Left cardiac atrium (tissue), 4 donors: ENCODE measurements at regions not wholly inside any gene's neighbourhood (a gene's known extent, or its start where the extent isn't known, plus 50 kb on each side); places are given as distances from the start of the nearest gene placed in this dataset.

ENCODE experiments used
- ATAC-seq, 2 donors: fragments of 200-7000 bp; cut with Tn5 transposase; one replicate each; pipeline ENCODE4 v1.9.1; 2020; ENCODE audit warnings: mild to moderate bottlenecking in 2 of 2, moderate library complexity in 2 of 2
- DNase-seq: peaks from one replicate; pipeline ENCODE4 v3.0.0-alpha.2; 2020
- intact Hi-C, 2 donors: fragments of 100-400 bp; cut with DNase I; formaldehyde crosslinking; loops; one replicate each; pipeline versions ENCODE4 v1.14.1 to v1.15.1; 2022 to 2023
- donor health status: DM: no; HTN: yes; CAD: no.
- donor health status: DM: no; HTN: yes; CAD: no; lungs with severe emphysema.
- donor health status: DM: yes; HTN: yes; CAD: no.
- donor health status: Dilated cardiomyopathy.

- ATAC-seq (no peak), DNase-seq (no peak)
- intact Hi-C loops: no loop called here
These were observed 270.9 kb downstream of the ACTL7B start for GRCh38 chr9:108584860-108585259.

GRCh38 chr9:108582726-108583125 lies 273.1 kb downstream of the ACTL7B start:
- intact Hi-C loops: no loop called here
- DNase-seq (no peak), ATAC-seq (no peak)

DNA sequence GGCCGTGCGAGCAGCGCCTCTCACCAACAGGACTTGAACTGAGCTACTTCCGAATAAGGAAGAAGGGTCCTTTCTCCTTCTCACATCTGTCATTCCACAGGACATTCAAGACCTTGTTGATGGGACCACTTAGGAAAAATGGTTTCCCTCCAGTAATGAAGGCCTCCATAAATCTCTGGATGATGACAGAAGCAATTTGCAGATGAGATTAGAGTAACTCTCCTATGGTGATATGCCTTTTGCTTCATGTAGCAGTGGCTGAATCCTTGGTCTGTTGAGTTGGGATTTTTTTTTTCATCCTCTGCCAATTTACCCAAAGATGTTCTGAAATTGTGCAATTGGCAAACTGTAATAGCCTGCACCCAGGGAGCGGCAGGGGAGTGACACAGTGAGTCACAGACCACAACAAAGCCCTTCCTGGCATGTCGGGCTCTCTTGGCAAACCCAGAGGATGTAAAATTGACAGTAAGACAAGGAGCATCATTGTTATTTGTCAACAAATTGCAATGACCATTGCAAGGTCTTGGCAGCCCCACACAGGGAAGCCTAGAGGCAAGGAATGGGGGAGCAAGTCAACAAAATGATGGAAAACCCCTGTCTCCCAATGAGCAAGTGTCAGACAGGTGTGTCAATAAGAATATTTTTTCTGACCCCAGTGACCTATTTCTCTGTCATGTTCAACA lies 275.9 kb downstream of the ACTL7B start:
- intact Hi-C loops: no loop called here
- ATAC-seq (no peak), DNase-seq (no peak)

DNA sequence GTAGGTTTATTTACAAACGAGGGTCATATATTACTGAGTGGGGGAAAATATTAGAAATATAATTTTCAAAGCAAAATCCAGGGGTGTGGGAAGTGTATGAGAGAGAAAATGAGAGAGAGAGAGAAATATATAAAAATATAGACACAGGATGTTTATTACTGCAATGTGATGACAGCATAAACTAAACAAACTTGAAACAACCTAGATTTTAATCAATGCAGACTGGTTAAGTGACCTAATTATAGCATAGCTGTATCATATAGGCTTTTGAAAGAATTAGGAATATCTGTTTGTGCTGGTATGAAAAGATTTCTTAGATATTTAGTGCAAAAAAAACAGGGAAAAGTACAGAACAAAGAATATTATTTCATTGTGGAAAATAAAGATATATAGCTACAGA lies 280.5 kb downstream of the ACTL7B start:
- ATAC-seq (no peak), DNase-seq (no peak)
- intact Hi-C loops: no loop called here

- no peak for ATAC-seq
- intact Hi-C loops: loop anchor here in 1 of 2 donors (5.0 to 10.0 kb wide), 4 partner anchors 152 to 1102 kb away; no protein-coding TSS in a partner anchor
These were observed 286.2 kb downstream of the ACTL7B start for GRCh38 chr9:108569624-108570023.

DNA sequence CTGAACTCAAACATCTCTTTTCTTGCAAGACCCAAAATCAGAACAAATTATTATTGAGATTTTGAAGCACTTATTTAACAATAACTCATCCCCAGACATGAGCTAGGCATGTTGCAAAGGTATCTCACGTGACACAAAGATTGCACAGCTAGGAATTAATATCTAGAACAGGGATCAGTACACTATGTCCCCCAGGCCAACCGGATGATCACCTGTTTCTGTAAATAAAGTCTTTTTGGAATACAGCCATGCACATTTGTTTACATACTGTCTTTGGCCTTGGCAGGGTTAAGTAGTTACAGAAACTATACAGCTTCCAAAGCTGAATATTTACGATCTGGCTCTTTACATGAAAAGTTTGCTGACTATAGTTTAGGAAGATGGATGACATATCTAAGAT lies 287.7 kb downstream of the ACTL7B start:
- DNase-seq: no peak
- intact Hi-C loops: loop anchor here in 1 of 2 donors (5.0 to 10.0 kb wide), 4 partner anchors 151 to 1101 kb away; no protein-coding TSS in a partner anchor
- ATAC-seq: no peak

More at GRCh38 chr9:108569624-108570023, 286.2 kb downstream of the ACTL7B start:
- no peak for DNase-seq

DNA sequence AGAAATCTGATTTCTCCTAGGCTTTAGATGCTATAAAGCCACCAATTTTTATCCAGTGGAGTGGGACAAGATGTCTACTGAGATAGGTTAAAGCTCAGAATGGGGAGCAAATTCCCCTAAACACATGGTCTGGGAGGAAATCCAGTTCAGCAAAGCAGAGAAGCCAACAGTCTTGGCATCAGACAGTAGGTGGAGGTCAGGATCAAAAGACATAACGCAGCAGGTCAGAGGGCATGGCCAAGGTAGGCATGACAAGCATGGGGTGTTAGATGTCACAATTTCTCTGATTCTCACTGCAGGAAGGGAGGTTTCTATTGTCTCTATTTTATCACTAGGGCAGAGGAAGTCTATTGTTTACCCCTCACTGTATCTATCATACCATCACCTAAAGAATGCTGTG lies 288.2 kb downstream of the ACTL7B start:
- DNase-seq: no peak
- no peak for ATAC-seq
- intact Hi-C loops: loop anchor here in 1 of 2 donors (5.0 to 10.0 kb wide), 4 partner anchors 150 to 1100 kb away; no protein-coding TSS in a partner anchor

DNA sequence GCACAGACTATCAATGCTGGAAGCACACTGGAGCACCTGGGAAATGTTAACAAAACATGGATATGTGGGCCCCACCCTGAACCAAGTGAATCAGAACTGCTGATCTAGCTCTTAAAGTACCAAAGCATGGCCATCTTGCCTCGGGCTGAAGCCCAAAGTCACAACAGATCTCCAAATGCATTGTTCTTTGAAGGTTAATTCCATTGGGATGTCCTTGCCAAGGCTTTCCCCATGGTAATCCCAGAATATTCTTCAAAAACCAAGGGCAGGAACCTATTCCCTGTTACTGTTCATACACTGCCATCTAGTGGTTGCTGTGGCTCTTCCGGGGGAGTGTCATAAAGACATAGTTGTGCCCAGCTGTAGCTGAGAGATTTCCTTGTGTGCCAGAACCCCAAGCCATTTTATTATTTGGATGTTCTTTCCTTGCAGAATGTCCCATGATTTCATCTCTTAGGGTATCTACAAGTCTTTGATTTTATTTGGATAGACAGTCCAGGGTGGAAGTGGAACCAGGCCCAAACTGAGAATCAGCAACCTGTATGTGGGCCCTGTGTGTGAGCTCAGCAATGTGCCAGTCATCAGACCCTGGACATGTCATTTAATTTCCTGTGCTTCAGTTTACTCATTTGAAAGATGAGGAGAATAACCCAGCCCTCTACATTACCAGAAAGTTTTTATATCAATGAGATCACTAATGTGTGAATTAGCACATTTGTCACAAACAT lies 290.0 kb downstream of the ACTL7B start:
- ATAC-seq (peak; percentile 95 to 96), DNase-seq (peak; percentile 36)
- intact Hi-C loops: loop anchor here in 1 of 2 donors (5.0 to 10.0 kb wide), 4 partner anchors 149 to 1099 kb away; no protein-coding TSS in a partner anchor

DNA sequence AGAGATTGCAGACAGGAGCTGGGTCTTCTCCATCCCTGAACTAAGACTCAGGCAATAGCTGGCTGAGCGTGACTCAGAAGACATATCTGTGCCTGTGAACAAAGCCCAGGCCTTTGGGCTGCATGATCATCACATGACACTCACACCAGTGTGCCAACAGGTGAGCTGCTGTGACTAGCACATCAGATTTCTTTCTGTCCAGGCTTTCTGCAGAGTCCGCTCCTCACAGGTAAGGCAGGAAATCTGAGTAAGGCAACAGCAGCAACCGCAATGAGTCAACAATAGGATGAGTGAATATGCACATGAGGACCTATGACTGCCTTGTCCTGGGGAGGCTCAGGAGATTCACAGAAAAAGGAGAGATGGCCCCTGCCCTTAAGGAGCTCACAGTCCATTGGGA lies 293.6 kb downstream of the ACTL7B start:
- DNase-seq (no peak), ATAC-seq (no peak)
- intact Hi-C loops: loop anchor here (5.0 to 10.0 kb wide), 2 partner anchors 203 to 1080 kb away; no protein-coding TSS in a partner anchor

- intact Hi-C loops: no loop called here
- ATAC-seq (no peak), DNase-seq (no peak)
These were observed 296.4 kb downstream of the ACTL7B start for GRCh38 chr9:108559432-108559831.

- DNase-seq (no peak), ATAC-seq (no peak)
- intact Hi-C loops: no loop called here
These were observed 301.0 kb downstream of the ACTL7B start for GRCh38 chr9:108554831-108555230.

DNA sequence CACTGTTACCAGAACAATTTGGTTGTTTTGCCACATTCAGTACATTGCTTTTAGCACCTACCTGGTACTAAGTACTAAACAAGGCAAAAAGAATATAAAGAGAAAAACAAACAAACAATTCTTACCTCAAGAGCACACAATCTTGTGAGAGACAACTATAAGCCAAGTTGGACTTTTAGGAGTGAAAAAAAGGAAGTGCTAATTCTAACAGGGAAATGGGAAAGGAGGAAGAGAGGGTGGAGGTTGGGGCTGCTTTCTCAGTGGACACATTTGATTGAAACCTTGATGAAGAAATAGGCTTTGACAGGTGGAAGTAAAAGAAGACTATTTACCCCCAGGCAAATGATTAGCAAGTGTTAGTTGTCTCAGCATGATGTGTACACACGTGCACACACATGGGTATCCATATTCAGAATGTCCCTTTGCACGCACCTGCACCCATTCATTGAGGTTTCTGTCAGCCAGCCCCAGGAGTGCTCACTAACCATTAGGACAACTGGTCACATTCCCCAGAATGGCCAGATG lies 302.6 kb downstream of the ACTL7B start:
- ATAC-seq (no peak), DNase-seq (no peak)
- intact Hi-C loops: no loop called here

DNA sequence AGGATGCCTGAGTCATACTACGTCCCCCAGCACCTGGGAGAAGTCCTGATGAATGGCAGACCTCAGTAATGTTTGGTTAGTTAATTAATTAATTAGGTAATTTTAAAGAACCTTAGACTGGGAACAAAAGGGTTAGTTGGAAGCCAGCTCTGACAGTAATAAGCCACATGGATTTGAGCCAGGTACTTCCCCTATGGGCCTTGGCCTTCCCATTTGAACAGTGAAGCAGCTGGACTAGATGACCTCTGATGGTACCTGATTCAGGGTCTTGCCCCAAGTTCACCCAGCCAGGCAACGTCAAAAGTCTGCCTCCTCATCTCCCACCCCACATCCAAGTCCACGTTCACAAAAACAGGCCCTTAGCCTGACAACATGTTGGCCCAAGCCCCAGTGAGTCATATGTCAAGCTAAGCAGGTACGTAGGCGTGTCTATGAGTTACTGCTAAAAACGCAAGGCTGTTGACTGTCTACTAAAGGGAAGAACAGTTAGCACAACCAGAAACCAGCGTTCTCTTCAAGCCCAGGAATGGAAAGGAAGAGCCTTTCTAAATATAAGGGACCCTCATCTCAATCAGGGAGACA lies 303.2 kb downstream of the ACTL7B start:
- intact Hi-C loops: no loop called here
- DNase-seq: peak; percentile 33
- peak; percentile 41 to 95 for ATAC-seq

GRCh38 chr9:108551030-108551841 lies 304.6 kb downstream of the ACTL7B start:
- DNase-seq (no peak), ATAC-seq (peak in 1 of 2 donors; percentile 64)
- intact Hi-C loops: no loop called here

DNA sequence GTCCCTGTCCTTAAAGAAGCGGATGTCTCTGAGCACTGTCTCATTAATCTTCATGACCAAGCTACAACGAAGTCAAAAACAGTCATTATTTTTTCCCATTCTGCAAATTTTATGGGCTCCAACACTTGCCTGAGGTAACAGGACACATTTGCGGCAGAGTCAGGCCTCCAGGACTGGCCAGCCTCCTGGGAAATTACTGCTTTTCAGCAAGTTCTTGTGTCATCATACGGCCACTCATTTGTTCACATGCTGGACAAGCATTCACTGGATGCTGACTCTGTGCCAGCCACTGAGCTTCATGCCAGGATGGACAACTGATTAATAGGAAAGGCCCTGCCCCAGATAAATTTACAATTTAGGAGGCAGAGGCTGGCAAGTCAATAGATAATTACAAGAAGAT lies 305.7 kb downstream of the ACTL7B start:
- ATAC-seq: peak in 1 of 2 donors; percentile 67
- intact Hi-C loops: no loop called here

GRCh38 chr9:108549184-108549583 lies 306.6 kb downstream of the ACTL7B start:
- ATAC-seq (no peak), DNase-seq (no peak)
- intact Hi-C loops: no loop called here

More for the DNA sequence above, 305.7 kb downstream of the ACTL7B start:
- no peak for DNase-seq

DNA sequence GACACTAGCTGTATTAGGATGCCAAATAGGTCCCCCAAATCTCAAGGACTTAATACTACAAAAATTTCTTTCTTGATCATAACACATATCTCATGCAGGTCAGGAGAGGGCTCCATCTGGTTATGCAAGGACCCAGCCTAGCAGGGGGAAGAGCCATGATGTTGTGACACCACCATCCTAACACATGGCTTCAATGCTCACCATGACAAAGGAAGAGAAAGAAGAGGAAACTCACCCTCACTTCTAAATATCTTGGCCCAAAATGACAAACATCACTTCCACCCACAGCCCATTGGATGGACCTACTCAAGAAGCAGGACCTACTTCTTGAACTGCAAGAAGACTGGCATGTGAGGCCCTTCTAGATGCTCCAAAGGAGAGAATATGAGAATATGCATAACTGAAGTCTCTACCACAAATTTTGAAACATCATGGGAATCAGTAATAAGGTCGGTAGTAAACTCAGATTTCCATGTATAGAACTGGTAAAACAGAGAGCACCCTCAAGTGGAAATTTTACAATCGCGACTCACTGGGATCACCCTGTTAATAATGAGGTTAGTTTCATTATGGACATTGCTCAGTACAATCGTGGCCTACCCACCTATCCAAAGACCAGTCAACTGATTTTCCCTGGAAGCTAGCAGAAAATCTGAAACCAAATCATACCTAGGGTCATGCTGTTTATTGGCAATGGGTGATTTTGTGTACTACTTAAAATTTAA lies 308.2 kb downstream of the ACTL7B start:
- intact Hi-C loops: no loop called here
- no peak for DNase-seq

DNA sequence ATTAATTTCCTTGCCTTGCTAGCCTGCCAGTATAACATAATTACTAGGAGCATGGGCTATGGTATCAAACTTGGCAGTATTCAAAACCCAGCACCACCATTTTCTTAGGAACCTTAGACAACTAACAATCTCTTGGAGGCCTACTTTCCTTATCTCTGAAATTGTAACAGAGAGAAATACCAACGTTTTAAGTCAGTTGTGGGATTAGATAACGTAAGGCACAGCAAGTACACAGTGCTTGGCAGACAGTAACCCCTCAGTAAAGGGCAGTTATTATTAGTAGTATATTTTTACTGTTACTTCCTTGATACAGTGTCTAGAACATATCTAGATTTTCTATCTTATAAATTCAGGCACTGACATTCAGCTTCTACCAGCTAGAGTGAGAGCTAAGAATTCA lies 309.6 kb downstream of the ACTL7B start:
- intact Hi-C loops: no loop called here
- no peak for DNase-seq
- peak in 1 of 2 donors; percentile 76 for ATAC-seq

More for the DNA sequence above, 308.2 kb downstream of the ACTL7B start:
- no peak for ATAC-seq
